ENCODE measurements at regions not wholly inside any gene's neighbourhood (a gene's known extent, or its start where the extent isn't known, plus 50 kb on each side); places are given as distances from the start of the nearest gene placed in this dataset.

DNA sequence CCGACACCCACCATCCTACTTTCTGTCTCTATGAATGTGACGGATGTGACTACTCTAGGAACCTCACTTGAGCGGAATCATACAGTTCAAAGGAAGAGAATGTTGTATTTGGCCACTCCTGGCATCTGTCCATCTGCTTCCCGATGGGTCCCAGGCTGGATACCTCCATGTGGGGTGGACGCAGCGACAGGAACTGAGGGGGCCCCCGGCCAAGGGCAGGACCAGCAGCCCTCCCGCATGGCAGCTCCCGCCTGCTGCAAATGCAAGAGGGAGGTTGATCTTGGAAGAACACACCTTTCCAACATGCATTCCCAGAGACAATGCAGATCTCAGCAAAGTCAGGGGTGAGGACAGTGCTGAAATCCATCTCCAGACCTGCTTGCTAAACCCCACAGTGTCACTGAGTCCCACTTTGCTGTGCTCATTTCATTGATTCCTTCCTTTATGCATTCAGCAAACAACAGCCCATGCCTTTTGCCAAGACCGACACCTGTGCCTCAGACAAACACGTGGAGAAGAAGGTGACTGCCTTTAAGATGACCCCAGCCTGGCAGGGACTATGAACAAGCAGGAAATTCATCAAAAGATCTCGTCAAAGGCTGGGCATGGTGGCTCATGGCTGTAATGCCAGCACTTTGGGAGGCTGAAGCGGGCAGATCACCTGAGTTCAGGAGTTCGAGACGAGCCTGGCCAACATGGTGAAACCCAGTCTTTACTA lies 246.2 kb downstream of the CTTN start:
- no peak for DNase-seq (ENCODE audit: extremely low spot score)
- CTCF ChIA-PET = no interaction called here
- TF ChIP-seq SUZ12 (IDR thresholded peaks at IDR 0.05) (no peak), TARDBP (IDR thresholded peaks at IDR 0.05) (no peak), BHLHE40 (IDR thresholded peaks at IDR 0.05; ENCODE audit: borderline replicate concordance) (no peak), FOXM1 (IDR thresholded peaks at IDR 0.05; ENCODE audit: borderline replicate concordance) (no peak)
- POLR2A ChIA-PET = no interaction called here

DNA sequence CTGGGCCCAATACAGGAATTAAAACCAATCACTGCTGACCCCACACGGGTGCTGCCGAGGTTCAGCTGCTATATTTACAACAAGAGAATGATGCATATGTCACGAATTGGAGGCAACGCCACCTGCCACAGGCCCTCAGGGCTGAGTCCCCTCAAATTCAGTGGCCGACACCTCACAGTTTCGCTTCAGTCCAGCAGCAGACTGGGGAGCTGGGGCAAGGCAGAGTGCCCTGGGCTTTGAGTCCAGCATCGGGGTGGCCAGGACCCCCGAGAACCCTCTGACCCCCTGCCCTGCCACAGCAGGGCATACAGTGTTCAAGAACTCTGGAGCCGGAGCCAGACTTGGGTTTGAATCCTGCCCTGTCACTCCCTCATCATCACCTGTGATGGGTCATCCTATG lies 247.2 kb downstream of the CTTN start:
- ChIA-PET POLR2A (no interaction called here), CTCF (no interaction called here)
- TF ChIP-seq HDGF (IDR thresholded peaks at IDR 0.05; ENCODE audit: borderline replicate concordance) = no peak
- TF ChIP-seq SUZ12 (IDR thresholded peaks at IDR 0.05) = no peak
- TF ChIP-seq FOXK2 (IDR thresholded peaks at IDR 0.05) = no peak
- no peak for TF ChIP-seq ELF4 (IDR thresholded peaks at IDR 0.05)
- no peak for TF ChIP-seq TARDBP (IDR thresholded peaks at IDR 0.05)
- TF ChIP-seq LEF1 (IDR thresholded peaks at IDR 0.05; ENCODE audit: borderline replicate concordance) = no peak
- TF ChIP-seq L3MBTL2 (conservative IDR thresholded peaks at IDR 0.05) = no peak
- no peak for TF ChIP-seq NFRKB (IDR thresholded peaks at IDR 0.05)
- no peak for TF ChIP-seq SP1 (IDR thresholded peaks at IDR 0.05)
- TF ChIP-seq ARNT (IDR thresholded peaks at IDR 0.05) = no peak
- TF ChIP-seq ZNF384 (IDR thresholded peaks at IDR 0.05) = no peak
- no peak for TF ChIP-seq PKNOX1 (IDR thresholded peaks at IDR 0.05)
- no peak for TF ChIP-seq BHLHE40 (IDR thresholded peaks at IDR 0.05; ENCODE audit: borderline replicate concordance)
- TF ChIP-seq FOXA1 (IDR thresholded peaks at IDR 0.05) = no peak
- no peak for TF ChIP-seq CTBP1 (IDR thresholded peaks at IDR 0.05; ENCODE audit: borderline replicate concordance)
- TF ChIP-seq FOXM1 (IDR thresholded peaks at IDR 0.05; ENCODE audit: borderline replicate concordance) = no peak
- no peak for DNase-seq (ENCODE audit: extremely low spot score)

DNA sequence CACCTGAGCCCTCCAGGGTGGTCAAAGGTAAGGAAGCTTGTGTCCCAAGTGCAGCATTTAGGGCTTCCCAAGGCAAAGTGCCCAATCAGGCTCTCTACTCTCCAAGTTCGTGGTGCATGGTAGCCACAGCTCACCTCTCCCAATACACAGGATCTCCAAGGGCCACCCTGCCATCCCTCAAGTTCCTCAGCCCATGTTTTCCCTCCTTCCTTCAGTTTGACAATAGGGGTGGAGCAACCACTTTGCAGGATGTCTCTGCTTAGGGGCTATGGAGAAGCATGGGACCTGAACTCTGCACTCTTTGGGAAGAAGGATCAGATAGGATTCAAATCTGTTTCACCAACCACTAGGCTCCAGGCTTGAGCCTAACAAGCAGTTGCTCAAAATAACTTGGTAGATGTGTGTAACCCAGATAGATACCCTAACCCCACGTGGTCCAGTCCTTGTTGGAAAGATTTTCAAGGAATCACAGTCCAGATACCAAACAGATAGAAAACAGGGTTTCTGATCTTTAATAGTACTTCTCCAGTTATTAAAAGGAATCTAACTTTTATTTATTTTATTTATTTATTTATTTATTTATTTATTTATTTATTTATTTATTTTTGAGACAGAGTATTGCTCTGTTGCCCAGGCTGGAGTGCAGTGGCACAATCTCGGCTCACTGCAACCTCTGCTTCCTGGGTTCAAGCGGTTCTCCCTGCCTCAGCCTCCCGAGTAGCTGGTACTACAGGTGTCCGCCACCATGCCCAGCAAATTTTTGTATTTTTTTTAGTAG lies 248.1 kb downstream of the CTTN start:
- TF ChIP-seq FOXM1 (IDR thresholded peaks at IDR 0.05; ENCODE audit: borderline replicate concordance) (no peak), ARNT (IDR thresholded peaks at IDR 0.05) (no peak), NFRKB (IDR thresholded peaks at IDR 0.05) (no peak), FOXK2 (IDR thresholded peaks at IDR 0.05) (no peak), LEF1 (IDR thresholded peaks at IDR 0.05; ENCODE audit: borderline replicate concordance) (no peak), SP1 (IDR thresholded peaks at IDR 0.05) (no peak), BHLHE40 (IDR thresholded peaks at IDR 0.05; ENCODE audit: borderline replicate concordance) (no peak)

GRCh38 chr11:70647188-70648166 lies 249.1 kb downstream of the CTTN start:
- CTCF ChIA-PET = no interaction called here
- POLR2A ChIA-PET = no interaction called here
- TF ChIP-seq NFRKB (IDR thresholded peaks at IDR 0.05) (no peak), TARDBP (IDR thresholded peaks at IDR 0.05) (no peak), LEF1 (IDR thresholded peaks at IDR 0.05; ENCODE audit: borderline replicate concordance) (no peak), FOXA1 (IDR thresholded peaks at IDR 0.05) (no peak), ZNF384 (IDR thresholded peaks at IDR 0.05) (no peak), BHLHE40 (IDR thresholded peaks at IDR 0.05; ENCODE audit: borderline replicate concordance) (no peak), FOXM1 (IDR thresholded peaks at IDR 0.05; ENCODE audit: borderline replicate concordance) (no peak), SP1 (IDR thresholded peaks at IDR 0.05) (no peak)
- DNase-seq (ENCODE audit: extremely low spot score) = no peak

More for the DNA sequence above, 248.1 kb downstream of the CTTN start:
- ChIA-PET POLR2A (no interaction called here), CTCF (no interaction called here)
- DNase-seq (ENCODE audit: extremely low spot score) = no peak

DNA sequence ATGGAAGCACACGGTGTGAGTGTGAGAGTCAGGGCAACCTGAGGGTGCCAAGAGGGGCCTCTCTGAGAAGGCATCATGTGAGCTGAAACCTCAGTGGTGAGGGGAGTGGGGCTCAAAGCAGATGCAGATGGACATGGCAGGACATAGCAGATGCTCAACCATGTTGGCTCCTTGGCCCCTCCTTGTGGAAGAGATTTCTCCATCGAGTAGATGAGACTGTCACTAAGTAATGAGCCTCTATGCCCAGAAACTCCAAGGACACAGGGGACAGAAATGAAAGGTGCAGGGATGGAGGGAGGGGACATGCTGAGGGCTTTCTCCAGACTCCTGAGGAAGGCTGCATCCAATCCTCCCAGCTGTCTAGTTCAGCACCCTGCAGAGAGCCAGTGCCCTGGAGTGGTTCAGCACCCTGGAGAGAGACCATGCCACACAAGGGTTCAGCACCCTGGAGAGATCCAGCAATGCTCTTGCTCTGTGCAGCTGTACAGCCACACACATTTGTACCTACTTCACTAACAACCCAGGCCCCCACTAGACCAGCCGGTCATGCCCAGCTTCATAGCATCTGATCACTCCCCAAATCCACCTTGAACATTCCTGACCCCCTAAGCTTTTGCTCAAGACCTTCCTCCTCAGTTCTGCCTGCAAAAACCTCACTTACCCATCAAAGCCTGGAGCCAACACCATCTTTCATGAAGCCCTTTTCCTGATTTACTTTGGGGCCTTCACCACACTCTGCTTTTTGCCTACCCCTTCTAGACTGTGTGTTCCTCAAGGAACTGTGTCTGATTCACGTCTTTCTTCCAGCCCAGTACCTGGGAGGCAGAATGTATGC lies 252.0 kb downstream of the CTTN start:
- CTCF ChIA-PET = no interaction called here
- TF ChIP-seq PKNOX1 (IDR thresholded peaks at IDR 0.05) = no peak
- no peak for TF ChIP-seq FOXM1 (IDR thresholded peaks at IDR 0.05; ENCODE audit: borderline replicate concordance)
- no peak for TF ChIP-seq L3MBTL2 (conservative IDR thresholded peaks at IDR 0.05)
- no peak for TF ChIP-seq ARNT (IDR thresholded peaks at IDR 0.05)
- no peak for TF ChIP-seq TARDBP (IDR thresholded peaks at IDR 0.05)
- TF ChIP-seq ZNF384 (IDR thresholded peaks at IDR 0.05) = no peak
- no peak for TF ChIP-seq ELF4 (IDR thresholded peaks at IDR 0.05)
- TF ChIP-seq CTBP1 (IDR thresholded peaks at IDR 0.05; ENCODE audit: borderline replicate concordance) = no peak
- POLR2A ChIA-PET = no interaction called here
- DNase-seq (ENCODE audit: extremely low spot score) = peak; percentile 69

- POLR2A ChIA-PET = no interaction called here
- TF ChIP-seq LEF1 (IDR thresholded peaks at IDR 0.05; ENCODE audit: borderline replicate concordance) (no peak), CTBP1 (IDR thresholded peaks at IDR 0.05; ENCODE audit: borderline replicate concordance) (no peak), HDGF (IDR thresholded peaks at IDR 0.05; ENCODE audit: borderline replicate concordance) (no peak), L3MBTL2 (conservative IDR thresholded peaks at IDR 0.05) (no peak), FOXK2 (IDR thresholded peaks at IDR 0.05) (no peak), TARDBP (IDR thresholded peaks at IDR 0.05) (no peak), BHLHE40 (IDR thresholded peaks at IDR 0.05; ENCODE audit: borderline replicate concordance) (no peak), ZNF384 (IDR thresholded peaks at IDR 0.05) (no peak), PKNOX1 (IDR thresholded peaks at IDR 0.05) (no peak)
- DNase-seq (ENCODE audit: extremely low spot score) = no peak
- CTCF ChIA-PET = no interaction called here
These were observed 252.7 kb downstream of the CTTN start for GRCh38 chr11:70651031-70651430.

Measured in HEK293T (cell line).